Activated CD4-positive, alpha-beta T cell treated with anti-CD3 and anti-CD28 coated beads for 48 hours (primary cell): ENCODE measurements at regions not wholly inside any gene's neighbourhood (a gene's known extent, or its start where the extent isn't known, plus 50 kb on each side); places are given as distances from the start of the nearest gene placed in this dataset.

Experiments
- DNase-seq: peaks from one replicate; pipeline ENCODE4 v3.0.0-alpha.2; 2020

- DNase-seq = no peak
Observed at GRCh38 chr2:57536535-57537231, 509.9 kb upstream of the VRK2 start.

DNA sequence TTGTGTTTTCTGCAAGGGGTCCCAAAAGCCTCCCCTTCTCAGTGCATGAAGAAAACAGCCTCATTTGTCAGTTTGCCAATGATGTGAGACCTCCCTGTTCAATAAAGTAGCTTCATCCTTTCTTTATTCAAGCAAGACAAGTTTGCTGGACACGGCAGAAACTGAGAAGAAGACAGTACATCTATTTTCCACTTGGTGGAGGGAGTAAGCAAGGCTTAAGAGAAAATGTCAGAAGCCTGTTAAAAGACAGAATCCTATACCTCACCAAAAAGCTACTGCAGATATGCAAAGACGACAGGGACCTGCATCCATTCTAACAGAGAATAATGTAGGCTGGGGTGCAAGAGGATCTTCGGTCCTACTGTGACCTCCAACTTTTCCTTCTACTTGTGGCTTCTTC, 506.8 kb upstream of the VRK2 start:
- DNase-seq = no peak

DNA sequence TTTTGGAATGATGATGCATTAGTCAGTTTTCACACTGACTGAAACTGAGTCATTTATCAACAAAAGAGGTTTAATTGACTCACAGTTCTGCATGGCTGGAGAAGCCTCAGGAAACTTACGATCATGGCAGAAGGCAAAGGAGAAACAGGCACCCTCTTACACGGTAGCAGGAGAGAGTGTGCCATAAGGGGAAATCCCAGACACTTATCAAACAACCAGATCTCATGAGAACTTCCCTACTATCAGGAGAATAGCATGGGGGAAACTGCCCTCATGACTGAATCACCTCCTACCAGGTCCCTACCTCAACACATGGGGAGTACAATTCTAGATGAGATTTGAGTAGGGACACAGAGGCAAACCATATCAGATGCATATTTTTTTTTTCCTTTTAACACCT, 504.5 kb upstream of the VRK2 start:
- no peak for DNase-seq

DNA sequence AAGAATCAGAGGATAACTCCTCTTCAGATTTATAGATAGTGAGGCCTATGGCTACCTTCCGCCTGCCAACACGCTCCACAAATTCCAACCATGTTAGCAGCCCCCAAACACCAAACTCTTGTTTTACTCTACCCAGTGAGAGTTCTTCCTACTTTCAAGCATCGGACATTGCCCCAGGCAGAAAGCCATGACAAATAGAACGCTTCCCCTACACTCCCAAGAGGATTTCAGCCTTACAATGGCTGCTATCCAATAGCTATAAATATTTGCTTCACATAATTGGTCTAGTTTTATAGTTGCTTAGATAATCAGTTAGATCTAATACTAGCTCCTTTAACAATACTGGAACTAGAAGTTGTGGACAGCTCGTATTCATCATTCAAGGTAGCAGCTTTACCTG, 503.4 kb upstream of the VRK2 start:
- DNase-seq = no peak

GRCh38 chr2:57544624-57545023, 502.0 kb upstream of the VRK2 start:
- no peak for DNase-seq

DNA sequence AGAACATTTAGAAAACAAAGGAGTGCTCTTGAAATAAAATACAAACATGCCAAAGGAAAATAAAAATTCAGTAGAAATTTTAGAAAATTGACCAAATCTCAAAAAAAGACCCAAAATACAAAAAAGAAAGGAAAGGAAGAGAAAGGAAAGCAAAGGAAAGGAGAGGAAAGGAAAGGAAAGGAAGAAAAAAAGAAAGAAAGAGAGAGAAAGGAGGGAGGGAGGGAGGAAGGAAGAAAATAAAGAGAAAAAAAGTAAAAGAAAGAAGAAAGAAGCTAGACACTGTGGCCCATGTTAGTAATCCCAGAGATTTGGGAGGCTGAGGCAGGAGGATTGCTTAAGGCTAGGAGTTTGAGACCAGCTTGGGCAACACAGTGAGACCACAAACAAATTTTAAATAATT, 500.1 kb upstream of the VRK2 start:
- no peak for DNase-seq

- no peak for DNase-seq
Observed at GRCh38 chr2:57549642-57550102, 496.9 kb upstream of the VRK2 start.

DNA sequence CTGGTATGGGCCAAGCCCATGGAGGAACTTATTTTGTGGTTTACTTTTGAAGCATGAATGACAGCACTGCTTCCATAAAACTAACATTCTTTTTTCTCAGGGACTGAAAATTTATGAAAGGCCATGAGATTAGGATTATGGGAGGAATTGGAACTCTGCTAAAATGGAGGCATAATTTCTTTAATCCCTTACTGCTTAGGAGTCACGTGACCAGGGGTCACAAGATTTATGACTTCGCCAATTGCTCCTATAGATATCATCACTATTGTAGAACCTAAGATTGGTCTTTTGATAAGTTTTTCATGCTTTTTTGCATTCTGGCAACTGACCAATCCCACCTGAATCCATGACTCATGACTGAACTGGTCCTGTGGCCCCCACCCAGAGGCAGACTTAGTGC, 495.7 kb upstream of the VRK2 start:
- no peak for DNase-seq

DNA sequence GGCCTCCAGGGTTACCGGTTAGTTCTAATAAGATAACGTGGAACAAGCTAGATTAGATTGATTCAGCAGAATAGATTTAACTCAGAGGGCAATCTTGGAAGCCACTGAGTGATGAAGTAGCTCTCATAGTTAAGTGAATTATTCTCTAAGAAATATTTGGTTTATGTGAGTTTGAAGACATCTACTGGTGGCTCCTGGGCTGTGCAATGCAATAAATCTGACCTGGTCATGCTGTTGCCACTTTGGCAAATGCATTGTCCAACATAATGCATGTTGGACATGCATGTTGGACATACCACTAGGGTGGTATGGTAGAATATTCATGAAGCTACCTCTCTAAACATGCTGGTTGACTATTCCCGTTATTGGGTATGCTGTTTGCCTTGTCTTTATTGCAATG, 493.7 kb upstream of the VRK2 start:
- no peak for DNase-seq

GRCh38 chr2:57554348-57554747, 492.3 kb upstream of the VRK2 start:
- DNase-seq = no peak

- DNase-seq = no peak
Observed at GRCh38 chr2:57558312-57558711, 488.3 kb upstream of the VRK2 start.

GRCh38 chr2:57562495-57562894, 484.1 kb upstream of the VRK2 start:
- DNase-seq = no peak

DNA sequence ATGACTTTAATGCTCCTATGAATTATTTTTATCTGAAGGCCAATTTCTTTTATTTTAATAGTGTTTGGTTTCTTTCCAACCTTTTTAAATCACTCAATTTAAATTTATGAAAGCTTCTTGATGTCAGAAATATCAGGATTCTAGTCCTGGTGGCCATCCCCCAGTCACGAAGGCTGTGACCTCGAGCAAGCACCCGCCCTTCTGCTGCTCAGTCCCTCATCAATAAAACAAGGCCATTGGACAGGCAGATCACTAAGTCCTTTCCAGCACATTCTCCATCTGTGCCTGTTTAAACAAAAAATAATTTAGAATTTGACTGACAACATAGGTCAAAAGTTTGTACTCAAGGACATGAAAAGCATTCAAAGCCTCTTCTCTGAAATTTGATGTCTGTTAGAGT, 483.6 kb upstream of the VRK2 start:
- DNase-seq = no peak

- DNase-seq = no peak
Observed at GRCh38 chr2:57567245-57567644, 479.4 kb upstream of the VRK2 start.

GRCh38 chr2:57569396-57569795, 477.2 kb upstream of the VRK2 start:
- DNase-seq = no peak

DNA sequence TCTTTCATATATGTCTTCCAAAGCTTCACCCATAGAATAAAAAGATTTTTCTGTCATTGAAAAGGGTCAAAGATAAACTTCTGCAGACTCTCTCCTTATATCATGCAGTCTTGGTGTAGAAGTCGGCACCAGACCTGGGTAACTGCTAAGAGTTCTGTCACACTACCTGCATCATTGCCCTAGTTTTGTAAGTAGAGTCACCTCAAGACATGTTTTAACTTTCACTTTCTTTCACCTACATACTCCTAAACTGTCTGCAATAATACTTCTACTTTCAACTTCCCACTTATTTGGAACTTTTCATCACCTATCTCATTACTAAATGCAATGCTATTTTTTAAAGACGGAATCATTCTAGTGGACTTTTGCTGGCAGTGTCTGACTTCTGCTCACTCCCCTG, 475.6 kb upstream of the VRK2 start:
- no peak for DNase-seq

GRCh38 chr2:57575700-57576268, 470.8 kb upstream of the VRK2 start:
- no peak for DNase-seq

- DNase-seq = no peak
Observed at GRCh38 chr2:57576983-57577382, 469.6 kb upstream of the VRK2 start.

GRCh38 chr2:57597940-57598339, 448.7 kb upstream of the VRK2 start:
- DNase-seq = no peak

DNA sequence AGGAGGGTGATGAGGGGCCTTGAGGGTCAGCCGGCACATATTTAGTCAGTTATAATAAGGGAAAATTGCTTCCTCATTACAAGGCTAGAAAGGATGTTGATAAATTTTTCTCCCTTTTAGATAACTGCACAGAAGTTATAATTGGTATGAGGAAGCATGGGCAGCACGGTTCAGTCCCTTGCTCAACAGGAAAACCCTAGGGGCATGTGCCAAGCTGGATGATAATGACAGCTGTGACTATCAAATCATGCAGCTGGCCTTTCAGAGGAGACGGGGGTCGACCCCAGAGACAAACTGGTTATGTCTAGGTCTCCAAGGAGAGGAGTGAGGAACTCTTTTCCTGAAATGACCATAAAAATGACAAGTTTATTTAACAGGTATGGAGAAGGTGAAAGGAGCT, 448.1 kb upstream of the VRK2 start:
- DNase-seq = no peak

DNA sequence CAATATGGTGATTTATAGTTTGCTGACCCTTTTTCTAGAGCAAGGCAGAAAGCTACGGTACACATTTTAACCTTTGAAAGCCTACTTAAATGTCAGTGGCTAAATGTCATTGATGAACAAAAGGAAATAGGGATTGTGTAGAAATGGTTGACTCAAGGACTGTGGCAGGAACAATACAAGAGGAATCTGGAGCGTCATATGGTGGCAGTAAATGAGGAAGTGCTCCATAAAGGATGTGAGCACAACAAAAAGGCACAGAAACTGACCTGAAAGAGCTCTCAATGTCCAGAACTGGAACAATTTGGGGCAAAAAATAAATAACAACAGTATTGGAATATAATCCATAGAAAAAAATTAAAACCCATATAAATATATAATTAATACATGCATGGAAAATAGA, 443.9 kb upstream of the VRK2 start:
- no peak for DNase-seq

GRCh38 chr2:57614988-57615387, 431.6 kb upstream of the VRK2 start:
- DNase-seq = no peak

- no peak for DNase-seq
Observed at GRCh38 chr2:57615855-57616556, 430.6 kb upstream of the VRK2 start.

- DNase-seq = no peak
Observed at GRCh38 chr2:57617318-57617717, 429.3 kb upstream of the VRK2 start.
